Right atrium auricular region (tissue), 2 donors: ENCODE measurements at regions not wholly inside any gene's neighbourhood (a gene's known extent, or its start where the extent isn't known, plus 50 kb on each side); places are given as distances from the start of the nearest gene placed in this dataset.

ENCODE experiments used
- DNase-seq: peaks from one replicate; pipeline ENCODE4 v3.0.0-alpha.2; 2019; ENCODE audit warnings: low spot score
- H3K27ac ChIP-seq, 2 donors: fragments of 200-600 bp; sonication (generic); 1 replicate in 1 of 2; 2 replicates in 1 of 2; pipeline ENCODE4 v1.5.1; 2016 to 2019
- H3K27me3 ChIP-seq, 2 donors: fragments of 200-600 bp; sonication (generic); one replicate each; pipeline versions ENCODE4 v1.5.1 to v1.6.0; 2017 to 2019
- H3K36me3 ChIP-seq: fragments of 200-600 bp; sonication (generic); one replicate; pipeline ENCODE4 v1.5.1; 2016
- H3K4me1 ChIP-seq, 2 donors: fragments of 200-600 bp; sonication (generic); one replicate each; pipeline versions ENCODE4 v1.5.1 to v1.6.0; 2017 to 2019
- H3K4me3 ChIP-seq, 2 donors: fragments of 200-600 bp; sonication (generic); 1 replicate in 1 of 2; 2 replicates in 1 of 2; pipeline ENCODE4 v1.5.1; 2017 to 2019; ENCODE audit warnings: mild to moderate bottlenecking in 1 of 2, moderate library complexity in 1 of 2
- H3K9me3 ChIP-seq, 2 donors: fragments of 200-600 bp; sonication (generic); one replicate each; pipeline ENCODE4 v1.5.1; 2019
- CTCF ChIP-seq, 2 donors: fragments of 200-600 bp; sonication (generic); IDR thresholded peaks; one replicate each; pipeline ENCODE4 v1.5.1; 2019; ENCODE audit warnings: antibody characterized with exemption in 2 of 2

DNA sequence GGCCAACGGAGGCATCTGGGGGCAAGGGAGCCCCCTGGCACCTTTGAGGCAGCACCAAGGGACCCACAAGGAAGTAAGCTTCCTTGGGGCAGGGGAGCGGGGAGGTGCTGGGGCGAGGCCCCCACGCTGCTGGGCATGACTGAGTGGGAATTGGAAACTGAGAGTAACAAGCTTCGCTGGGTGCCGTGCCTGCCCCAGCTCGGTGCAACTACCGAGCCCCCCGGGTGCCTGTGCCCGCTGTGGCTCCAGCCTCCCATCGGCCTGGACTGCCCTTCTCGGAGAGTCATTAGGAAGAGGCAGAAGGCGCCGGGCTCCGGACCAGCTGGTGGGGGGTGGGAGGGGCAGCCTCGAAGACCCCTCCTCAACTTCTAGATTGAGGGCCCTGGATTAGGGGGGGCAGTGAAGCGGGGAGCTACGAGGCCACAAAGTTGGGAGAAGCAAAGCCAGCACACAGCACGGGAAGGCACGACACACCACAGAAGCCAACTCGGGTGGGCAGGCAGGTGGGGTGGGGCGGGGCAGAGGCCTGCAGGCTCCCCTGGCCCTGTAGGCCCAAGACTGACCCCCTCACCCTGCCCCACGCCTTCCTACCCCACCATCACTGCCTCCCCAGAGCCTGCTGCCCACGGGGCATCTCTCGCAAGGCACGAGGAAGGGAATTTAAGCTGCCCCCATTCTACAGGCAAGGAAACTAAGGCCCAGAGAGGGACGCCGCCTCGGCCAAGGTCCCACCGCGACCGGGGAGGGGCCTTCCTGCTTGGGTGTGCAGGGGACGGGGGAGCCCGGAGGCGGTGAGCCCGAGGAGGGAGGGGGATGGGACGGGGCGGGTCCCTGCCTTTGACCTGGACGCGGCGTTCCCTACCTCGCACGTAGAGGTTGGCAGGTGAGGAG is 83.2 kb downstream of the PTPRS start:
- H3K36me3 ChIP-seq: peaks cover 55% of the 10 kb centered on the region

GRCh38 chr19:5255602-5256231 is 84.9 kb downstream of the PTPRS start:
- H3K27ac ChIP-seq: no peak overlapping the region
- peaks cover 6 to 25% of the 10 kb centered on the region in 2 donors for H3K9me3 ChIP-seq
- H3K4me1 ChIP-seq: no peaks in the 10 kb centered on the region
- no peaks in the 10 kb centered on the region for H3K27me3 ChIP-seq
- H3K4me3 ChIP-seq: no peak overlapping the region
- no peak for TF ChIP-seq CTCF (IDR thresholded peaks at IDR 0.05)
- H3K36me3 ChIP-seq: peaks cover 50% of the 10 kb centered on the region
- no peak for DNase-seq

More for the DNA sequence above, 83.2 kb downstream of the PTPRS start:
- no peak overlapping the region for H3K27ac ChIP-seq
- no peak overlapping the region for H3K4me3 ChIP-seq
- DNase-seq: no peak
- no peaks in the 10 kb centered on the region for H3K4me1 ChIP-seq
- TF ChIP-seq CTCF (IDR thresholded peaks at IDR 0.05): no peak
- peaks cover 6 to 25% of the 10 kb centered on the region in 2 donors for H3K9me3 ChIP-seq
- H3K27me3 ChIP-seq: no peaks in the 10 kb centered on the region

DNA sequence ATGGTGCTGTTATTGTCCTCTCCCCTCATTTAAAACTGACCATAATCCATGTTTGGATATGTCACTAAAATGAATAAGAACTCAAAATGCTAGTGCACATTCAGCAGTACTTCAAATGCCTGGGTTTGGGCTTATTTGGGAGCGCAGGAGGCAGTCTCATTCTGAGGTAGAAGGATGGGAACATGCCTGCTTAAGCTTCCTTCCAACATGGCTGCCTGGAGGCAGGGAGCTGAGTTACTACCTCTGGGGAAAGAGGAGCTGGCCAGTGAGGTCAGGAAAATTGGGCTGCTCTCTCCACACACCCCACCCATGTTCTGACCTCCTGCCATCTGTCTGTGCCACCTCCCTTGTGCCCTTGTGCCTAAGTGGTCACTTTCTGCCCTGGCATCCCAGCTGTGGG is 85.7 kb downstream of the PTPRS start:
- Histone ChIP-seq H3K4me1 (peaks cover 0 to 7% of the 10 kb centered on the region in 2 donors), H3K9me3 (peaks cover 6 to 25% of the 10 kb centered on the region in 2 donors), H3K36me3 (peaks cover 47% of the 10 kb centered on the region), H3K27me3 (no peaks in the 10 kb centered on the region), H3K4me3 (no peak overlapping the region), H3K27ac (no peak overlapping the region)
- no peak for DNase-seq
- TF ChIP-seq CTCF (IDR thresholded peaks at IDR 0.05): no peak

GRCh38 chr19:5254543-5254942 is 86.1 kb downstream of the PTPRS start:
- Histone ChIP-seq H3K4me1 (peaks cover 0 to 9% of the 10 kb centered on the region in 2 donors), H3K9me3 (peaks cover 6 to 25% of the 10 kb centered on the region in 2 donors), H3K4me3 (no peak overlapping the region), H3K36me3 (peaks cover 47% of the 10 kb centered on the region), H3K27me3 (no peaks in the 10 kb centered on the region), H3K27ac (no peak overlapping the region)
- no peak for TF ChIP-seq CTCF (IDR thresholded peaks at IDR 0.05)
- no peak for DNase-seq

DNA sequence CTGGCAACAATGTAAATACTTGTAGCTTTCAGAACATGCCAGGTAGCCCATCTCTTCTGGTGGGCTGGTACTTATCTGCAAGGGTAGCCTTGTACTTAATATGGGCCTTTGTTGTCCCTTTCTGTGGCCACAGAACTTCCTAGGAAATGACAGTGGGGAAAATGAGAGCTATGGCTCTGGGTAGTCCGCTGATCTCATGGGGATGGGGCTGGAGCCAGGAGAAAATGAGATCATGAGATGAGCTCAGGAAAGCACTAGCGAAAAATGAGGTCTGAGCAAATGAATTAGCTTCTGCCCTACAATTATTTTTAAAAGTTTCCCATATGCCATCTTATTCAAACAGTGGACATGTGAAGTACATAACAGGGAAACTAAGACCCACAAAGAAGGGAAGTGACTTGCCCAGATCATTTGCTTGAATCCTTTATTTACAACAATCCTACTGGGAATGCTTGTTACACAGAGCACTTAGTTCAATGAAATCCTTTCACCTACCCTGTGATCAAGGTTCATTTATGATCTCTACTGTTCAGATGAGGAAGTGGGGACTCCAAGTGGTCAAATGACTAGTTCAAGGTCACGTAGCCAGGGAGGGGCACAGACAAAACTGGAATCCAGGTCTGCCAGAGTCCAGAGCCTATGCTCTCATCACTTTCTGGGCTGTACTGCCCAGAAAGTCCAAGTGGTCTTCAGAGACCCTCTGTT is 87.1 kb downstream of the PTPRS start:
- TF ChIP-seq CTCF (IDR thresholded peaks at IDR 0.05): no peak
- DNase-seq: peak; percentile 71
- H3K36me3 ChIP-seq: peaks cover 42% of the 10 kb centered on the region
- H3K4me3 ChIP-seq: no peak overlapping the region
- H3K4me1 ChIP-seq: peaks cover 0 to 9% of the 10 kb centered on the region in 2 donors
- peak overlapping the region in 1 of 2 donors; percentile 41 for H3K27ac ChIP-seq
- peaks cover 6 to 25% of the 10 kb centered on the region in 2 donors for H3K9me3 ChIP-seq
- H3K27me3 ChIP-seq: no peaks in the 10 kb centered on the region
